GM23338 (cell line): ENCODE measurements at regions not wholly inside any gene's neighbourhood (a gene's known extent, or its start where the extent isn't known, plus 50 kb on each side); places are given as distances from the start of the nearest gene placed in this dataset.

Experiments
- ATAC-seq: fragments of 200-7000 bp; cut with Tn5 transposase; 3 replicates; pipeline ENCODE4 v1.9.1; 2020
- DNase-seq: peaks from one replicate; pipeline ENCODE4 v3.0.0-alpha.2; 2015; ENCODE audit warnings: low spot score
- H2AFZ ChIP-seq: fragments of 200-600 bp; sonication (generic); 2 replicates; pipeline ENCODE4 v1.8.0; 2016; ENCODE audit warnings: antibody characterized with exemption, mild to moderate bottlenecking, moderate library complexity
- H3F3A ChIP-seq: fragments of 200-600 bp; sonication (generic); replicated peaks from 2 replicates; pipeline ENCODE4 v1.8.0; 2017; ENCODE audit warnings: antibody characterized with exemption, mixed run types, low read depth
- H3K27ac ChIP-seq: fragments of 200-600 bp; sonication (generic); 2 replicates; pipeline ENCODE4 v1.6.1; 2016; ENCODE audit warnings: low read depth
- H3K27me3 ChIP-seq: fragments of 200-600 bp; sonication (generic); 2 replicates; pipeline ENCODE4 v1.8.0; 2016; ENCODE audit warnings: mild to moderate bottlenecking, mixed run types, moderate library complexity; ENCODE audit not compliant: insufficient read depth
- H3K36me3 ChIP-seq: fragments of 200-600 bp; sonication (generic); 2 replicates; pipeline ENCODE4 v1.8.0; 2016; ENCODE audit warnings: mild to moderate bottlenecking; ENCODE audit not compliant: insufficient read depth
- H3K4me1 ChIP-seq: fragments of 200-600 bp; sonication (generic); 2 replicates; pipeline ENCODE4 v1.8.0; 2016; ENCODE audit warnings: mild to moderate bottlenecking, moderate library complexity; ENCODE audit not compliant: insufficient read depth
- H3K4me2 ChIP-seq: fragments of 200-600 bp; sonication (generic); 2 replicates; pipeline ENCODE4 v1.7.1; 2017; ENCODE audit warnings: mixed run types
- H3K4me3 ChIP-seq: fragments of 200-600 bp; sonication (generic); 2 replicates; pipeline ENCODE4 v1.6.1; 2016; ENCODE audit warnings: mixed run types
- H3K79me2 ChIP-seq: fragments of 200-600 bp; sonication (generic); replicated peaks from 2 replicates; pipeline ENCODE4 v1.8.0; 2017; ENCODE audit warnings: mild to moderate bottlenecking; ENCODE audit not compliant: insufficient read depth
- H3K9me2 ChIP-seq: fragments of 200-600 bp; sonication (generic); 2 replicates; pipeline ENCODE4 v1.8.0; 2017; ENCODE audit not compliant: insufficient read depth
- H4K20me1 ChIP-seq: fragments of 200-600 bp; sonication (generic); replicated peaks from 2 replicates; pipeline ENCODE4 v1.8.0; 2017; ENCODE audit warnings: mild to moderate bottlenecking; ENCODE audit not compliant: insufficient read depth
- H3K27ac Mint-ChIP-seq: 2 replicates; pipeline ENCODE4 v1.8.0; 2020; ENCODE audit warnings: inconsistent platforms, mild to moderate bottlenecking, moderate library complexity, mixed read lengths
- H3K27me3 Mint-ChIP-seq: 3 replicates; pipeline ENCODE4 v1.8.0; 2022; ENCODE audit warnings: low read depth, mild to moderate bottlenecking, moderate library complexity, mixed read lengths, inconsistent platforms; ENCODE audit not compliant: insufficient read depth, poor library complexity
- H3K36me3 Mint-ChIP-seq: 3 replicates; pipeline ENCODE4 v1.8.0; 2021; ENCODE audit warnings: low read depth, mild to moderate bottlenecking, inconsistent platforms, moderate library complexity, mixed read lengths
- H3K4me1 Mint-ChIP-seq: 3 replicates; pipeline ENCODE4 v1.8.0; 2020; ENCODE audit warnings: mild to moderate bottlenecking, inconsistent platforms, mixed read lengths
- H3K4me3 Mint-ChIP-seq: 3 replicates; pipeline ENCODE4 v1.8.0; 2021; ENCODE audit warnings: moderate library complexity, mild to moderate bottlenecking, inconsistent platforms, mixed read lengths
- H3K9me3 Mint-ChIP-seq: 3 replicates; pipeline ENCODE4 v1.8.0; 2020; ENCODE audit warnings: moderate library complexity, mild to moderate bottlenecking, inconsistent platforms, mixed read lengths
- CREB1 ChIP-seq: fragments of 250-450 bp; sonication (Bioruptor Pico); IDR thresholded peaks from 2 replicates; pipeline ENCODE4 v1.5.0; 2020; ENCODE audit warnings: low read depth, mild to moderate bottlenecking, moderate library complexity
- CTCF ChIP-seq, 2 experiments: fragments of 200-600 bp in 1 of 2; sonication (generic) in 1 of 2; conservative IDR thresholded peaks; 2 replicates each; pipeline versions ENCODE4 v1.5.1 to v1.6.1; 2016 to 2017; ENCODE audit warnings: antibody characterized with exemption in 2 of 2, low read depth in 2 of 2, mild to moderate bottlenecking in 2 of 2, moderate library complexity in 1 of 2
- ETS1 ChIP-seq: IDR thresholded peaks from 2 replicates; pipeline ENCODE4 v1.6.1; 2016; ENCODE audit warnings: antibody characterized with exemption
- EZH2 ChIP-seq: fragments of 200-600 bp; sonication (generic); IDR thresholded peaks from one replicate; pipeline ENCODE4 v1.8.0; 2017; ENCODE audit warnings: antibody characterized with exemption, mild to moderate bottlenecking, low read depth; ENCODE audit not compliant: unreplicated experiment
- EZH2phosphoT487 ChIP-seq: fragments of 200-600 bp; sonication (generic); IDR thresholded peaks from one replicate; pipeline ENCODE4 v1.8.1; 2018; ENCODE audit warnings: antibody characterized with exemption; ENCODE audit not compliant: unreplicated experiment
- JUNB ChIP-seq: IDR thresholded peaks from one replicate; pipeline ENCODE4 v1.6.1; 2016; ENCODE audit warnings: antibody characterized with exemption; ENCODE audit not compliant: unreplicated experiment
- NANOG ChIP-seq: IDR thresholded peaks from 2 replicates; pipeline ENCODE4 v1.6.1; 2016; ENCODE audit warnings: antibody characterized with exemption, borderline replicate concordance
- POLR2AphosphoS5 ChIP-seq: IDR thresholded peaks from 2 replicates; pipeline ENCODE4 v1.6.1; 2016; ENCODE audit warnings: antibody characterized with exemption, low read depth
- REST ChIP-seq: IDR thresholded peaks from one replicate; pipeline ENCODE4 v1.6.1; 2018; ENCODE audit warnings: antibody characterized with exemption; ENCODE audit not compliant: unreplicated experiment
- STAT1 ChIP-seq: IDR thresholded peaks from one replicate; pipeline ENCODE4 v1.6.1; 2016; ENCODE audit warnings: antibody characterized with exemption; ENCODE audit not compliant: unreplicated experiment
- ZNF114 ChIP-seq: fragments of 250-450 bp; sonication (Bioruptor Pico); IDR thresholded peaks from 2 replicates; pipeline ENCODE4 v1.5.0; 2020; ENCODE audit warnings: mild to moderate bottlenecking, moderate library complexity
- ZNF331 ChIP-seq: fragments of 250-450 bp; sonication (Bioruptor Pico); IDR thresholded peaks from 2 replicates; pipeline ENCODE4 v1.5.0; 2020; ENCODE audit warnings: low read depth, mild to moderate bottlenecking, moderate library complexity
- ZNF462 ChIP-seq: fragments of 250-450 bp; sonication (Bioruptor Pico); IDR thresholded peaks from 2 replicates; pipeline ENCODE4 v1.5.0; 2020; ENCODE audit warnings: mild to moderate bottlenecking, moderate library complexity

- Histone ChIP-seq H3K27me3 (no peaks in the 10 kb centered on the region), H4K20me1 (no peaks in the 10 kb centered on the region), H2AFZ (no peak overlapping the region), H3K27ac (no peak overlapping the region), H3K9me2 (peaks cover 2% of the 10 kb centered on the region; the same call in 1 of the 2 replicates), H3K4me1 (no peaks in the 10 kb centered on the region), H3K36me3 (no peaks in the 10 kb centered on the region), H3K79me2 (no peaks in the 10 kb centered on the region), H3K4me2 (no peak overlapping the region), H3K4me3 (no peak overlapping the region), H3F3A (no peaks in the 10 kb centered on the region)
- Mint-ChIP-seq H3K27me3 (no peaks in the 10 kb centered on the region), H3K27ac (no peak overlapping the region), H3K4me3 (no peak overlapping the region), H3K9me3 (peaks cover 5% of the 10 kb centered on the region), H3K36me3 (peaks cover 3% of the 10 kb centered on the region; the same call in 2 of the 3 replicates), H3K4me1 (no peaks in the 10 kb centered on the region)
- ATAC-seq (no peak), DNase-seq (no peak)
- TF ChIP-seq CTCF (conservative IDR thresholded peaks at IDR 0.05; ENCODE audit: low read depth in 2 of 2): no peak
- TF ChIP-seq ZNF331 (CRISPR knock-in tag): no peak
- no peak for TF ChIP-seq STAT1
- no peak for TF ChIP-seq EZH2phosphoT487
- no peak for TF ChIP-seq ZNF462 (CRISPR knock-in tag)
- no peak for TF ChIP-seq EZH2
- no peak for TF ChIP-seq REST
- TF ChIP-seq CREB1: no peak
- TF ChIP-seq JUNB: no peak
- no peak for TF ChIP-seq NANOG
- no peak for TF ChIP-seq ETS1
- no peak for TF ChIP-seq ZNF114 (CRISPR knock-in tag)
- TF ChIP-seq POLR2AphosphoS5: no peak
These were observed 995.4 kb upstream of the LRRN3 start for GRCh38 chr7:110095372-110096052.
